ENCODE measurements at regions not wholly inside any gene's neighbourhood (a gene's known extent, or its start where the extent isn't known, plus 50 kb on each side); places are given as distances from the start of the nearest gene placed in this dataset.
A peak's percentile ranks its signal among the peaks of the same experiment; 100 is the strongest.

DNA sequence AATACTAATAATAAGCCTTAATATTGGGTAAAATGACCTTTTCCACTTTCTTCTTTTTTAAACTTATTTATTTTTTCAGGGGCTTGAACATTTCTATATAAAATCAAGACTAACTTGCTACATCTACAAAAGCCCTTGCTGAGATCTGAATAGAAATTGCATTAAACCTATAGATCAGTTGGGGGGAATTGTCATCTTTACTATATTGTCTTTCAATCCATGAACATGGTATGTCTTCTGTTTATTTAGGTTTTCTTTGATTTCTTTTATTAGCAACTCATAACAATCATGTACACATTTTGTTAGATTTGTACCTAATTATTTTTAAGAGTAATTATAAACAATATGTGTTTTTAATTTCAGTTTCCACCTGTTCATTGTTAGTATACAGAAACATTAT is 96.4 kb upstream of the SLC22A23 start:
- no peak for DNase-seq (ENCODE audit: extremely low spot score)
- Histone ChIP-seq H3K27ac (replicated peaks in 1 of 4) (no peak overlapping the region), H3K27me3 (no peaks in the 10 kb centered on the region), H3K36me3 (no peaks in the 10 kb centered on the region), H3K9me3 (peaks cover 0 to 17% (median 15%) of the 10 kb centered on the region in 4 donors), H3K4me3 (no peak overlapping the region), H3K4me1 (no peaks in the 10 kb centered on the region)
- TF ChIP-seq POLR2AphosphoS5 (IDR thresholded peaks at IDR 0.05) (no peak), POLR2A (IDR thresholded peaks at IDR 0.05; ENCODE audit: low read depth) (no peak), EP300 (IDR thresholded peaks at IDR 0.05) (no peak)
- TF ChIP-seq, protein P1, sequence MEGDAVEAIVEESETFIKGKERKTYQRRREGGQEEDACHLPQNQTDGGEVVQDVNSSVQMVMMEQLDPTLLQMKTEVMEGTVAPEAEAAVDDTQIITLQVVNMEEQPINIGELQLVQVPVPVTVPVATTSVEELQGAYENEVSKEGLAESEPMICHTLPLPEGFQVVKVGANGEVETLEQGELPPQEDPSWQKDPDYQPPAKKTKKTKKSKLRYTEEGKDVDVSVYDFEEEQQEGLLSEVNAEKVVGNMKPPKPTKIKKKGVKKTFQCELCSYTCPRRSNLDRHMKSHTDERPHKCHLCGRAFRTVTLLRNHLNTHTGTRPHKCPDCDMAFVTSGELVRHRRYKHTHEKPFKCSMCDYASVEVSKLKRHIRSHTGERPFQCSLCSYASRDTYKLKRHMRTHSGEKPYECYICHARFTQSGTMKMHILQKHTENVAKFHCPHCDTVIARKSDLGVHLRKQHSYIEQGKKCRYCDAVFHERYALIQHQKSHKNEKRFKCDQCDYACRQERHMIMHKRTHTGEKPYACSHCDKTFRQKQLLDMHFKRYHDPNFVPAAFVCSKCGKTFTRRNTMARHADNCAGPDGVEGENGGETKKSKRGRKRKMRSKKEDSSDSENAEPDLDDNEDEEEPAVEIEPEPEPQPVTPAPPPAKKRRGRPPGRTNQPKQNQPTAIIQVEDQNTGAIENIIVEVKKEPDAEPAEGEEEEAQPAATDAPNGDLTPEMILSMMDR (IDR thresholded peaks at IDR 0.05): no peak
- intact Hi-C loops (cut with DNase I): no loop called here

DNA sequence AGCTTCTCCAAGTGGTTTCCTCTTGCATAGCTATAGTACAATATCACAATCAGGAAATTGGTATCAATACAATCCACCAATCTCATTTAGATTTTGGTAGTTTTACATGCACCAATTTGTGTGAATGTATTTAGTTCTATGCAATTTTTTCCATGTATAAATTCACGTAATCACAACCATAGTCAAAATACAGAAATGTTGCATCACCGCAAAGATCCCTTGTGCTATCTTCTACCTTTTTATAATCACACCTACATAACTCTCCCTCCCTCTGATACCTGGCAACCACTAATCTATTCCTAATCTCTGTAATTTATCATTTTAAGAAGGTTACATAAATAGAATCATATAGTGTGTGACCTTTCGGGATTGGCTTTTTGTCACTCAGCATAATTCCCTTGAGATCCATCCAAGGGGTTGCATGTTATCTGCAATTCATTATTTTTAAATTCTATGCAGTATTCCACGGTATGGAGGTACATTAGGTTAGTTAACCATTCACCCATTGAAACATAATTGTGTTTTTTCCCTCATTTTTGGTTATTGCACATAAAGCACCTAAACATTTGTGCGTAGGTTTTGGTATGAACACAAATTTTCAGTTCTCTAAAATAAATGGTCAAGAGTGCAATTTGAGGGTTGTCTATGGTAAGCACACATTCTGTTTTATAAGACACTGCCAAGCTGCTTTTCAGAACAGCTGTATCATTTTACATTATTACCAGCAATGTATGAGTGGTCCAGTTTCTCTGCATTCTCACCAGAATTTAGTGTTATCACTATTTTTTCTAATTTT is 95.1 kb upstream of the SLC22A23 start:
- Histone ChIP-seq H3K9me3 (peaks cover 0 to 17% (median 15%) of the 10 kb centered on the region in 4 donors), H3K27ac (replicated peaks in 1 of 4) (no peak overlapping the region), H3K4me3 (no peak overlapping the region), H3K27me3 (no peaks in the 10 kb centered on the region), H3K36me3 (no peaks in the 10 kb centered on the region), H3K4me1 (no peaks in the 10 kb centered on the region)
- TF ChIP-seq, protein P1 (IDR thresholded peaks at IDR 0.05): no peak
- TF ChIP-seq POLR2AphosphoS5 (IDR thresholded peaks at IDR 0.05) (no peak), EP300 (IDR thresholded peaks at IDR 0.05) (no peak), POLR2A (IDR thresholded peaks at IDR 0.05; ENCODE audit: low read depth) (no peak)
- 87% methylated on average over 5 of the region's 5 CpGs for WGBS
- intact Hi-C loops (cut with DNase I): no loop called here
- no peak for DNase-seq (ENCODE audit: extremely low spot score)

DNA sequence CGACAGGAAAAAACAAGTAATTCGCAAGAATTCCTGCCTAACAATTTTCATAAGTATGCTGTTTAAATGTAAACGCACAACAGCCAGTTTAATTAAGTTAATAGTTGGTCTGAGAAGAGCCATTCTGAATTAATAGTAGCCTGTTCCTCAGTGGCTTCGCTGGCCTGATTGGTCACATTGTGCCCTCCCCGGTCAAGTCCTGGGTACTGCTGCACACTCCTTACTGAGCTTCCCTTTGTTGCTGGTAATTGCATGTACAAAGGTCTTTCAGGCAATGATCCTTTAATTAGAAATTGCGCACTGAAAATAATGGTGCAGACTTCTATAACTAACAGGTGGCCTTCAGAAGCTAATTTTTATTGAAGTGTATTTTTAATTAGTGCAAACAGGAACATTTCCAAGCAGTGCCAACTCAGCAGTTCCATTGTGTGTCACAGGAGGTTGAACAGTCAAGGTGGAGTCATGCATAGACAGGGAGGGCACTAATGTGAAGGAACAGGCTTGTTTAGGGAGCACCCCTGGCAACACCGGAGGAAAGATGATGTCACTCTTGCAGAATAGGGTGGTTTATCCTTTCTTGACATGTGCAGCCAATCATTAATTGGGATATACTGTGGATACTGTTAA is 92.6 kb upstream of the SLC22A23 start:
- 89% methylated on average over 7 of the region's 7 CpGs for WGBS
- Histone ChIP-seq H3K9me3 (peaks cover 0 to 17% (median 15%) of the 10 kb centered on the region in 4 donors), H3K36me3 (no peaks in the 10 kb centered on the region), H3K4me1 (no peaks in the 10 kb centered on the region), H3K27me3 (no peaks in the 10 kb centered on the region), H3K27ac (replicated peaks in 1 of 4) (no peak overlapping the region), H3K4me3 (no peak overlapping the region)
- DNase-seq (ENCODE audit: extremely low spot score): peak; percentile 42
- TF ChIP-seq, protein P1 (IDR thresholded peaks at IDR 0.05): no peak
- intact Hi-C loops (cut with DNase I): no loop called here

DNA sequence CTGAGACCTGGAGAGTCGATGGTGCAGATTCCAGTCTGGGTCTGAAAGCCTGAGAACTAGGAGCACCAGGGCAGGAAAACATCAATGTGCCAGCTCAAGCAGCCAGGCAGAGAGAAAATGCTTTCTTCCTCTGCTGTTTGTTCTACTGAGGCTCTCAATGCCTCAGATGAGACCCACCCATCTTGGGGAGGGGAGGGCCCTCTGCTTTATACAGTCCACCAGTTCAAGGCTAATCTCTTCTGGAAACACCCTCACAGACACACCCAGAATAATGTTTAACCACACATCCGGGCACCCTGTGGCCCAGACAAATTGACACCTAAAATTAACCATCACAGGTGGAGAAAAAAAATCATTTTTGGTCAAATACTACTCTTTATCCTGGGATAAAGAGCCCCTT is 89.3 kb upstream of the SLC22A23 start:
- no peaks in the 10 kb centered on the region for H3K27me3 ChIP-seq
- H3K4me3 ChIP-seq: no peak overlapping the region
- H3K27ac ChIP-seq (replicated peaks in 1 of 4): no peak overlapping the region
- no peaks in the 10 kb centered on the region for H3K4me1 ChIP-seq
- TF ChIP-seq, protein P1 (IDR thresholded peaks at IDR 0.05): no peak
- no peak for TF ChIP-seq POLR2AphosphoS5 (IDR thresholded peaks at IDR 0.05)
- TF ChIP-seq POLR2A (IDR thresholded peaks at IDR 0.05; ENCODE audit: low read depth): no peak
- no peak for TF ChIP-seq EP300 (IDR thresholded peaks at IDR 0.05)
- intact Hi-C loops (cut with DNase I): no loop called here
- peaks cover 0 to 8% (median 2%) of the 10 kb centered on the region in 4 donors for H3K9me3 ChIP-seq
- DNase-seq (ENCODE audit: extremely low spot score): no peak
- H3K36me3 ChIP-seq: no peaks in the 10 kb centered on the region
- WGBS: 82% methylated on average over 2 of the region's 2 CpGs

Measured in esophagus muscularis mucosa (tissue), 4 donors.